DOHH2 (cell line): ENCODE measurements at regions not wholly inside any gene's neighbourhood (a gene's known extent, or its start where the extent isn't known, plus 50 kb on each side); places are given as distances from the start of the nearest gene placed in this dataset.

Source experiments
- H3F3A ChIP-seq: fragments of 200-600 bp; sonication (generic), shearing (Covaris generic); 2 replicates; pipeline ENCODE4 v1.6.0; 2016; ENCODE audit warnings: antibody characterized with exemption, mild to moderate bottlenecking; ENCODE audit not compliant: control insufficient read depth, insufficient read depth
- H3K27ac ChIP-seq: fragments of 200-600 bp; sonication (generic); 2 replicates; pipeline ENCODE4 v1.5.1; 2014; ENCODE audit warnings: low read depth, mild to moderate bottlenecking, low read length, moderate library complexity
- H3K27me3 ChIP-seq: fragments of 200-600 bp; sonication (generic); 2 replicates; pipeline ENCODE4 v1.6.1; 2014; ENCODE audit warnings: mild to moderate bottlenecking, low read length, mixed read lengths; ENCODE audit not compliant: control insufficient read depth
- H3K36me3 ChIP-seq: fragments of 200-600 bp; sonication (generic); 2 replicates; pipeline ENCODE4 v1.6.1; 2014; ENCODE audit warnings: mild to moderate bottlenecking, low read length, moderate library complexity, mixed read lengths; ENCODE audit not compliant: control insufficient read depth
- H3K4me1 ChIP-seq: fragments of 200-600 bp; sonication (generic); 2 replicates; pipeline ENCODE4 v1.6.1; 2014; ENCODE audit warnings: mild to moderate bottlenecking, low read length, mixed read lengths; ENCODE audit not compliant: control insufficient read depth
- H3K4me2 ChIP-seq: fragments of 200-600 bp; sonication (generic); 2 replicates; pipeline ENCODE4 v1.6.0; 2014; ENCODE audit warnings: mild to moderate bottlenecking, low read length, moderate library complexity
- H3K4me3 ChIP-seq: fragments of 200-600 bp; sonication (generic); 2 replicates; pipeline ENCODE4 v1.5.1; 2014; ENCODE audit warnings: mild to moderate bottlenecking, low read length, mixed read lengths
- H3K79me2 ChIP-seq: fragments of 200-600 bp; sonication (generic); 2 replicates; pipeline ENCODE4 v1.6.1; 2014; ENCODE audit warnings: mild to moderate bottlenecking, low read length, mixed read lengths; ENCODE audit not compliant: control insufficient read depth
- H3K9me2 ChIP-seq: fragments of 200-600 bp; sonication (generic); replicated peaks from 2 replicates; pipeline ENCODE4 v1.6.1; 2014; ENCODE audit warnings: mild to moderate bottlenecking, low read length, mixed read lengths; ENCODE audit not compliant: control insufficient read depth
- H3K9me3 ChIP-seq: fragments of 200-600 bp; sonication (generic); 2 replicates; pipeline ENCODE4 v1.6.1; 2014; ENCODE audit warnings: antibody characterized with exemption, low read length, mixed read lengths; ENCODE audit not compliant: control insufficient read depth, insufficient read depth
- H4K20me1 ChIP-seq: fragments of 200-600 bp; sonication (generic); 2 replicates; pipeline ENCODE4 v1.6.0; 2014; ENCODE audit warnings: low read depth, mild to moderate bottlenecking, antibody characterized with exemption, low read length, moderate library complexity; ENCODE audit not compliant: control insufficient read depth, insufficient read depth
- CTCF ChIP-seq: fragments of 200-600 bp; sonication (generic); IDR thresholded peaks from one replicate; pipeline ENCODE4 v1.5.1; 2014; ENCODE audit warnings: antibody characterized with exemption, mild to moderate bottlenecking, low read depth, low read length; ENCODE audit not compliant: poor library complexity, severe bottlenecking
- EZH2phosphoT487 ChIP-seq: fragments of 200-600 bp; sonication (generic); IDR thresholded peaks from 2 replicates; pipeline ENCODE4 v1.6.1; 2017; ENCODE audit warnings: borderline replicate concordance, mild to moderate bottlenecking, antibody characterized with exemption, low read length, moderate library complexity, mixed read lengths

- no peak for TF ChIP-seq EZH2phosphoT487
- no peak for TF ChIP-seq CTCF
- H3K4me1 ChIP-seq = no peaks in the 10 kb centered on the region
- H3K27ac ChIP-seq = no peak overlapping the region
- no peak overlapping the region for H3K4me2 ChIP-seq
- no peaks in the 10 kb centered on the region for H3F3A ChIP-seq
- H3K79me2 ChIP-seq = no peaks in the 10 kb centered on the region
- no peaks in the 10 kb centered on the region for H3K27me3 ChIP-seq
- H4K20me1 ChIP-seq = no peaks in the 10 kb centered on the region
- H3K36me3 ChIP-seq = no peaks in the 10 kb centered on the region
- no peaks in the 10 kb centered on the region for H3K9me3 ChIP-seq
- no peaks in the 10 kb centered on the region; the same call in 1 of the 2 replicates for H3K9me2 ChIP-seq
- H3K4me3 ChIP-seq = no peak overlapping the region
Observed at GRCh38 chr6:85971238-85971637, 328.6 kb upstream of the SYNCRIP start.

- Histone ChIP-seq H3K79me2 (no peaks in the 10 kb centered on the region), H3K27me3 (no peaks in the 10 kb centered on the region), H4K20me1 (no peaks in the 10 kb centered on the region), H3K4me2 (no peak overlapping the region), H3K4me3 (no peak overlapping the region), H3K9me3 (no peaks in the 10 kb centered on the region), H3K4me1 (no peaks in the 10 kb centered on the region), H3K9me2 (no peaks in the 10 kb centered on the region), H3K27ac (no peak overlapping the region), H3F3A (no peaks in the 10 kb centered on the region), H3K36me3 (no peaks in the 10 kb centered on the region)
- TF ChIP-seq CTCF (no peak), EZH2phosphoT487 (no peak)
Observed at GRCh38 chr6:85966828-85967227, 324.1 kb upstream of the SYNCRIP start.

- no peaks in the 10 kb centered on the region for H3K79me2 ChIP-seq
- no peak overlapping the region for H3K4me3 ChIP-seq
- H3K27ac ChIP-seq = no peak overlapping the region
- H3F3A ChIP-seq = no peaks in the 10 kb centered on the region
- no peaks in the 10 kb centered on the region for H3K27me3 ChIP-seq
- no peaks in the 10 kb centered on the region for H3K4me1 ChIP-seq
- no peaks in the 10 kb centered on the region for H3K9me2 ChIP-seq
- no peaks in the 10 kb centered on the region for H3K36me3 ChIP-seq
- no peak overlapping the region for H3K4me2 ChIP-seq
- no peak for TF ChIP-seq EZH2phosphoT487
- no peak for TF ChIP-seq CTCF
- no peaks in the 10 kb centered on the region for H3K9me3 ChIP-seq
- no peaks in the 10 kb centered on the region for H4K20me1 ChIP-seq
Observed at GRCh38 chr6:85961746-85962145, 319.1 kb upstream of the SYNCRIP start.

- Histone ChIP-seq H3F3A (no peaks in the 10 kb centered on the region), H3K27me3 (no peaks in the 10 kb centered on the region), H3K4me2 (no peak overlapping the region), H3K36me3 (no peaks in the 10 kb centered on the region), H3K27ac (no peak overlapping the region), H3K9me3 (no peaks in the 10 kb centered on the region), H3K79me2 (no peaks in the 10 kb centered on the region), H3K9me2 (no peaks in the 10 kb centered on the region), H3K4me3 (no peak overlapping the region), H4K20me1 (no peaks in the 10 kb centered on the region), H3K4me1 (no peaks in the 10 kb centered on the region)
- no peak for TF ChIP-seq EZH2phosphoT487
- no peak for TF ChIP-seq CTCF
Observed at GRCh38 chr6:85961125-85961524, 318.4 kb upstream of the SYNCRIP start.
